GM19467 (cell line): ENCODE measurements at regions not wholly inside any gene's neighbourhood (a gene's known extent, or its start where the extent isn't known, plus 50 kb on each side); places are given as distances from the start of the nearest gene placed in this dataset.

Source experiments
- ATAC-seq: cut with Tn5 transposase; IDR thresholded peaks from one replicate; pipeline ENCODE4 v1.9.1; 2021; ENCODE audit warnings: mild to moderate bottlenecking, moderate library complexity; ENCODE audit not compliant: unreplicated experiment

- no peak for ATAC-seq
These were observed 141.2 kb upstream of the LINGO1 start for GRCh38 chr15:77773903-77774302.

DNA sequence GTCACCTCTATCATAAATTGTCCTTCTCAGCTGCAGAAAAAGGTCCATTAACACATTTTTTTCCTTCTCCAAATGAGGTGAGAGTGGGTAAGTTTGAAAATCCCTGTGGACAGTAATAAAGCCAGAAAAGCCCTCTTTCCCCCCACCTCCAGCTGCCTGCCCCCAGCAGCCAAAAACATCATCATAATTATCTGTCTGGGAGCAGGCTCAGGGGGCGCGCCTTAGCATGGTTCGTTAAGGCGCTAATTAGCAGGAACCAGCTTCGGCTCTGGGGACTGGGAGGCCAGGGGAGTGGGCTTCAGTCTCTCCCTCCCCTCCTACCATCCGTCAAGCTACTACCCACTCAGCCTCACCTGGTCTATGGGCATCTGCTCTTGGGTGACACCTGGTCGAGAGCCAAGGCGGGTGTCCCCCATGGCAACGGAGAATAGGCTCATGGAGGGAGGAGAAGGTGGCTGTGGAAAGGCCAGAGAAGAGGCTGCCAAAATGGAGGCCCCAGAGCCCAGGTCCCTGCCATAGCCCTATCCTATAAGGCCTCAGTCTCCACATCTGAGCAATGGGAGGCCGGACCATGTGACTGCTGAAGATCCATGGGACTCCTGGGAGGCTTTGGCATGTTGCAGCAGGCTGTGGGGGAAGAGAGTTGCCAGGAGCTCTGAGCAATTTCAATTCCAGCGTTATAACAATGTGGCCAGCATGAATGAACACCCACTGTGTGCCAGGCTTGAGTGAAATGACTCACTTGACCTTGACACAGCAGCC lies 140.1 kb upstream of the LINGO1 start:
- ATAC-seq = no peak

GRCh38 chr15:77771616-77772015 lies 138.9 kb upstream of the LINGO1 start:
- no peak for ATAC-seq

DNA sequence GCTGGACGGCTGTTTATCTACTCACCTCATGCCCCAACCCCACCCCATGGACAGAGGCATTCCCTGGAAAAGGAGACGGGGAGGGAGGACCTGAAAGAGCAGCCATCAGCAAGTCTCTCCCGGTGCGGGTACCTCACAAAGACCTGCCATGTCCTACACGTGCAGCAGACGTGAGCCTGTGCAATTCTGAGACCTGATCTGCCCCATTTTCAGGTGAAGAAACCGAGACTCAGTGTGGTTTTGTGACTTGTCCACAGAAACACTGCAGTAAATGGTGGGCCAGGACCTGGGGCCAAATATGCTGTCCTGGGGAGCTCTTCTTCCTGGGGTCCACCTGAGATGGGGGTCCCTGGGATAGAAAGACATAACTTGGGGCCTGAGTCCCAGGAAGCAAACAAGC lies 137.0 kb upstream of the LINGO1 start:
- no peak for ATAC-seq

DNA sequence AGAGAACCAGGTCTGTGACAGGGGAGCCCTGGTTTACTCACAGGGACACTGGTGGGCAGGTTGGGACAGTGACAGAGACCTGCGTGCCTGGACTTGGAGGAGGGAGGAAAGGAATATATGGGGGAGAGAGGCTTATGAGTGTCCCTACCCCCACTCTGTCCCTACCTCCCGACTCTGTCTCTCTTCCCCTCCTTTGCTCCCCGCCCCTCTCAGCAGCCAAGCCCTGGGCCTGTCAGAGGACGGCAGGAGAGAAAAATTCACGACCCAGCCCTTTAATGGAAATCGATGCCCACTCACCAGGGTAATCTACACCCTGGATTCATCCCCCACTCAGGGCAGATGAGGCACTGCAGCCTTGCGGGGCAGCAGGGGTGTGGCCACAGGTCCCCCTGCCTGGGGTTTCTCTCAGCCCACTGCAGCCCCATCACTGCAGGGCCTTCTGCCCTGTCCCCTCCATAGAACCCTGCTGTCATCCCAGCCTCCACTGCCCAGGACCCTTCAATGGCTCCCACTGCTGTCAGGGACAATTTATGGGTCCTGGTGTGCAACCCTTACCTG lies 135.9 kb upstream of the LINGO1 start:
- no peak for ATAC-seq

- ATAC-seq = no peak
These were observed 135.4 kb upstream of the LINGO1 start for GRCh38 chr15:77768107-77768506.

GRCh38 chr15:77764095-77764494 lies 131.4 kb upstream of the LINGO1 start:
- ATAC-seq = no peak

DNA sequence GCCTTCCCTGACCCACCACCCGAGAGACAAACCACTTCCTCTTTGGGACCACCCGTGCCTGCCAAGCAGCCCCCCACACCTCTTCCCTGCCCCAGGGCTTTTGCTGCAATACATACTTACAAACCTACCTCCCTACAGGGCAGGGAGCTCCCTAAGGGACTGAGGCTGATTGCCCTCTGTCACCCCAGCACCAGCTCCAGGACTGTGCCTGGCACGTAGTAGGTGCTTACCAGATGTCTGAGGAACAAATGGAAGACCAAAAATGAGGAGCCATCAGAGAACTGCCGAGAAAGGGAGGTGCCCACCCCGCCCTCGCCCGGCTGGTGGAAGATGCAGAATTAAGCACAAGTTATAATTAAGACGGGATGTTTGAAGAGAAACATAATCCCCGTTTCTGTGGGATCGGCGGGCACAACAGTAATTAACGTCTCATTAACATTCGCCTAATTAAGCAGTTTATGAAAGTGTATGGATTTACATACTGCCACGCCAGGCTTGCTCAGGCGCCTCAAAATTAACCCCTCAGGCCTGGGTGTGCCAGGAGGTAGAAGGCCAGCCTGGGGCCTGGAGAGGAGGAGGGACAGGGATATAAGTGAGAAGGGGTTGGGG lies 130.1 kb upstream of the LINGO1 start:
- ATAC-seq = no peak

DNA sequence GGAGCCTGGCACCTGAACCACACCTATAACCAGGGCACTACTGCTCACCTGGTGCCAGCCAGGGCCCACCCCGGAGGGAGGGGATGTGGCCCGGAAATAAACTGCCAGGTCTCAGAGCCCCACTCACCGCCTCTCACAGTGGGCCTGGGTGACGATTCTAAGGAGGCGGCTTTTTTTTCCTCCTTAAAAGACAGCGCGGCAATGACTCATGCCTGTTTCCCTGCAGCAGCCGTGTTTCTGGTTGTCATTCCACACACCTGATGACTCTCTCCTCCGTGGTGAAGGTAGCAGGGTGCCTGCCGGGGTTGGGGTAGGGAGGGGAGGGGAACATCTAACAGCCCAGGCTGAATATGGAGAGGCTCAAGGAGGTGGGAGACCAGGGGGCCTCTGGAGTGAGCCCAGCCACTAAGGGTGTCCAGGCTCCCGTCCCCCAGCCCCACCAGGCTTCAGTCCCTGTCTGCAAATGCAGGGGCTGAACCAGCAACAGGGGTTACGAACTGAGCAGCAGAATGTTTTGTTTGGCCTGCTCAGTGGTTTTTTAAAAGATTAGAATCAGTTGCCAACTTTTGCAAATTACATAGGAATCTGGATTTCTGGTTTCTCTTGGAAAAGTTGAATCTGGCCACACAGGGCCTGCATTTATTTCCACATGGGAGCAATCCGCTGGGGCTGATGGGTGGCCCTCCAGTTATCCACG lies 127.3 kb upstream of the LINGO1 start:
- no peak for ATAC-seq

DNA sequence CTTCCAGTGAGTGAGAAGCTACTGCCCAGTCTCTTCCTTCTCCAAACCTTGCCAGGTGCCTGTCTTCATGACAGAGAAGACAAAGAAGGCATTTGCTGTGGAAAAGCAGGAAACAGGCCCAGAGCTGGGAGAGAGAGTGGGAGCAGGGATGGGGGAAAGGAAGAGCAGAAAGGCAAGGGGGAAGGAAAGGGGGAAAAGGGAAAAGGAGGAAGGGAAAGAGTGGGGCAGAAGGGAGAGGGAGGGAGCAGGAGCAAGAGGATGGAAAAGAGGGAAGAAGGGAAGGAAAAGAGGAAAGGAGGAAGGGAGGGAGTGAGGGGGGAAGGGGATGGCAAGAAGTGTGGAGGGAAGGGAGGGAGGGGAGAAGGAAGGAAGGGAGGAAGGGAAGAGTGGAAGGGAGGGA lies 121.2 kb upstream of the LINGO1 start:
- ATAC-seq = no peak

GRCh38 chr15:77753281-77753873 lies 120.7 kb upstream of the LINGO1 start:
- no peak for ATAC-seq

GRCh38 chr15:77749998-77750540 lies 117.4 kb upstream of the LINGO1 start:
- no peak for ATAC-seq

DNA sequence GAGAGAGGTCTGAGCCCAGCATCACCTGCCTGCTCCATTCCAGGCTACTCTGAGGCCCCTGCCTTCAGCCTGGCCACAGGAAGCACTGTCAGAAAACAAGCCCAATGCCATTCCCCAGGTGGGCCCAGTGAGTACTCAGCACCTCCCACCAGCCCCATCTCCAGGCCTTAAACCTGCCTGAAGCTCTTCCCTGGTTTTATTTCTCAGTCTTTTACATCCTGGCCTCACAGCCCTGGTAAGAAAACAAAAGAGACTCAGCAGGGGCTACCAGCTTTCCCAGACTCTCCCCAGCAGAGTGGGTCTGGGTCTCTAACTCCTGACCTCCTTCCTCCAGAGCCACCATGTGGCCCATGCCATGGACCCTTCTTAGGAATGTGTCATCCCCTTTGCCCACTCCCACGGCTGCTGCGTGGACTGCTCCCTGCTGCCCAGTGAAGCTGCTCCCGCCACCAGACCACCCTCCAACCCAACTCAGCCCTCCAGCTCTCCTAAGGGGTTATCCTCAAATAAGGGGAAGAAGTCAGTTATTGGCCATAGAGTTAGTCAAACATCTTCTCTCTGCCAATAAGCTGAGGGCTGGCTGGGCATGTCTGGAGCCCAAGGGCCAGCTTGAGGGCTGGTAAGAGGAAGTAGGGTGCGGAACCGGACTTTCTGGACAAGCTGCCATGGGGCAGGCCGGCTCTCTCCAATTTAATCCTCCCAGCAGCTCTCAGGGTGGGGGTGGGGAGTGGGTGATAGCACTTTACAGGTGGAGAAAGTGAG lies 116.7 kb upstream of the LINGO1 start:
- ATAC-seq = no peak

DNA sequence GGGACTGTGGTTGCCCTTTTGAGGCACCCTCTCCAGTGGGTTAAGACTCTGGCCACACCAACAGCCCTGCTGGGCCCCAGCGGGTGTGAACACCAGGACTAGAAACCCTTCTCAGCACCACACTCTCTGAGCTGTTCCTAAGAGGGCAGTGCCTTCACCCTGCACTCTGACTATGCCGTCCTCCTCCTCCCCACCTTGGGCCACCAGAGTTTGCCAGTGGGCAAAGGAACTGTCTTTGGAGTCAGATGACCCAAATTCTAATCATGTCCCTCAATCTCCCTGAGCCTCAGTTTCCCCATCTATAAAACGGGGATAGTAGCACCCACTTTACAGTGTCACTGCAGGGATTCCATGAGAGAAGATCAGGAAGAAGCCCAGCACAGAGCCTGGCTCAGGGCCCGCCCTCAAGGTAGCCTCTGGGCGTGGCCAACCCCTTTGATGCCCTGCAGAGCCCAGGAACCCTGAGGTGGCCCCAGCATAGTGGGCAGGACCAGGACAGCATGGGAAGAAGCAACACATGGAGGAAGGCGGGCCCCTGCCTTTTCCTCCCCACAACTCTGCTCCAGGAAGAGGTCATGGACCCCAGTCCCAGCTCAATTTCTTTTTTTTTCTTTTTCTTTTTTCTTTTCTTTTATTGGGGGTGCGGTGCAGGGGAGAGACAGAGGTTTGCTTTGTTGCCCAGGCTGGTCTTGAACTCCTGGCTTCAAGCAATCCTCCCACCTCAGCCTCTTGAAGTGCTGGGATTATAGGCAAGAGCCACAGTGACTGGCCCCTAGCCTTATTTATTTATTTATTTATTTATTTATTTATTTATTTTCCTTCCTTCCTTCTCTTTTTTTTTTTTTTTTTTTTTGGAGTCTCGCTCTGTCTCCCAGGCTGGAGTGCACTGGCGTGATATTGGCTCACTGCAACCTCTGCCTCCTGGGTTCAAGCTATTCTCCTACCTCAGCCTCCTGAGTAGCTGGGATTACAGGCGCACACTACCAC lies 115.7 kb upstream of the LINGO1 start:
- no peak for ATAC-seq

DNA sequence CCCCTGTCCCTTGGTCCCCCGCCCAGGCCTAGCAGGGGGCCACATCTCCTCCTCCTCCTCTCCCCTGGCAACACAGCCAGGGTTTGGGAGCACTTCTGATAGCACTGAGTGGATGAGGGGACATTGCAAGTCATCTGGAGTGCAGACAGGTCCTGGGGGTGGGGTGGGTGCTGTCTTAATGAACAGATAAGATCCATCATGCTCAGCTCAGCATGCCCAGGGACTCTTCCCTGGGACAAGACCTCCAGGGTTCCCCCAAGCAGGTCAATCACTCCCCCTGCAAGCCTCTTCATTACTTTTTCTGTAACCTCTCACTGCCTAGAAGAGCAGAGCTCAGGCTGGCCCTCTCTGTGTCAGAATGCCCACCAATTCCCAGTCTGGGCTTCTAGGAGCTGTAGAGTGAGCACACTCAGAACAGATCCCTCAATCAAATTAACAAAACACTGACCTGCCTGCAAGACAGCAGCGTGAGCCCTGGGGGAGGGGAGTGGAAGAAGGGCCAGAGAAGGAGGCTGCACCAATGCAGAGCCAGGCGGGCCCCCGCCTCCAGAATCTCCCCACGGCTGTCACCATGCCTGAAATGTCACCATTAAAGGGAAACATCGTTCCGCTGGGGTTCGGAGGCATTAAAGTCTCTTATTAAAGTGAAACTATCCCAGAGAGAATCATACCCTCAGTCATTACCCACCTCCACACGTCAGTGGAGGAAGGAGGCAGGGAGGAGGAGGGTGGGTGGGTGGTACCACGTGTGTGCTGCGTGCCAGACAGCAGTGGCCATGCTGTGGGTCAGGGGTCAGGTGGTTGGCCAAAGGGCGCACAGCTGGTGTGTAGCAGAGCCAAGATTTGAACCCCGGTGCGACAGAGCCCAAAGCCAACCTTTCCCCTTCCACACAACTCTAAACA lies 114.7 kb upstream of the LINGO1 start:
- ATAC-seq = no peak

- ATAC-seq = no peak
These were observed 113.8 kb upstream of the LINGO1 start for GRCh38 chr15:77746254-77747174.

- ATAC-seq = no peak
These were observed 111.7 kb upstream of the LINGO1 start for GRCh38 chr15:77744398-77744797.
